ENCODE measurements at regions not wholly inside any gene's neighbourhood (a gene's known extent, or its start where the extent isn't known, plus 50 kb on each side); places are given as distances from the start of the nearest gene placed in this dataset.
"Not testable (repeated sequence)": the region's sequence is repeated elsewhere in the genome, so short reads cannot be mapped to it uniquely, and the experiment has no call there.

DNA sequence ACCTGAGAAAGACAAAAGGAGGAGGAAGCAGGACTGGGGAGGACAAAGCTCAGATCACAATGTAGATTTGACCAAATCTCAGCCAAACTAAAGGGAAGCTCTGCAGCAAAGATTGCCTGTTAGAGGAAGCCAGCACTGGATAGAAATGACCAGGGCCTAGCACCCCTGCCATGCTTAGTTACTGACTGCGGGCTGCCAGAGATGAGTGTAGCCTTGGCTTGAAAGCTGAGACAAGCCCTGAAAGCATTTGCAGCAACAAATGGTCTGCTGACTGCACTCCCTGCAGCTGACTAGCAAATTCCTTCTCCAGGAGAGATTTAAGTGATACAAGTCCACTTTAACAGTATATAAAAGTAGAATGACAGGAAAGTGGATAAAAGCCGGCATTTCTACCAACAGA lies 140.9 kb upstream of the CRIM1 start:
- intact Hi-C loops (cut with micrococcal nuclease): no loop called here
- no peak for DNase-seq
- Mint-ChIP-seq H3K9me3 (peaks cover 4% of the 10 kb centered on the region), H3K4me3 (no peak overlapping the region), H3K27ac (no peak overlapping the region), H3K36me3 (ENCODE audit: low read depth) (no peaks in the 10 kb centered on the region), H3K27me3 (ENCODE audit: low read depth) (no peaks in the 10 kb centered on the region), H3K4me1 (ENCODE audit: low read depth) (no peaks in the 10 kb centered on the region)
- CTCF ChIA-PET: no interaction called here

DNA sequence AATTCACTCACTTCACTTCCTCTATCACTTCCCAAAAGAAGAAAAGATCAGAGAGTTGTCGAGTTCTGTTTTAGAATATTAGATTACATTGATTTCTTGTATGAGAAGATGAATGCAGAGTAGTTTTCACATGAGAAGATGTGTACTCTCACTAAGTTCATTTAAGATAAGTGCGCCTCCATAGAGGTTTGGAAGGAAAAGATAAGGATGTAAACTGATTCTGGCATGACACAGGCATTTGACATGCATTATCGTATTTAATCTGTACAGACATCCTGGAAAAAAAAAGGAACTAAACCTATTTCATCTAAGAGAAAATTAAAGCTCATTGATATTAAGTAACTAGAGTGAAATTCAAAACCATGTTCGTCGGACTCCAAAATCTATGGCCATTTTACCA lies 152.2 kb upstream of the CRIM1 start:
- intact Hi-C loops (cut with micrococcal nuclease): no loop called here
- peaks cover 11% of the 10 kb centered on the region for H3K9me3 Mint-ChIP-seq
- no peak overlapping the region for H3K4me3 Mint-ChIP-seq
- no peak overlapping the region for H3K27ac Mint-ChIP-seq
- peaks cover 2% of the 10 kb centered on the region for H3K36me3 Mint-ChIP-seq (ENCODE audit: low read depth)
- H3K4me1 Mint-ChIP-seq (ENCODE audit: low read depth): no peaks in the 10 kb centered on the region
- no peak for DNase-seq
- CTCF ChIA-PET: no interaction called here
- H3K27me3 Mint-ChIP-seq (ENCODE audit: low read depth): peaks cover 1% of the 10 kb centered on the region

DNA sequence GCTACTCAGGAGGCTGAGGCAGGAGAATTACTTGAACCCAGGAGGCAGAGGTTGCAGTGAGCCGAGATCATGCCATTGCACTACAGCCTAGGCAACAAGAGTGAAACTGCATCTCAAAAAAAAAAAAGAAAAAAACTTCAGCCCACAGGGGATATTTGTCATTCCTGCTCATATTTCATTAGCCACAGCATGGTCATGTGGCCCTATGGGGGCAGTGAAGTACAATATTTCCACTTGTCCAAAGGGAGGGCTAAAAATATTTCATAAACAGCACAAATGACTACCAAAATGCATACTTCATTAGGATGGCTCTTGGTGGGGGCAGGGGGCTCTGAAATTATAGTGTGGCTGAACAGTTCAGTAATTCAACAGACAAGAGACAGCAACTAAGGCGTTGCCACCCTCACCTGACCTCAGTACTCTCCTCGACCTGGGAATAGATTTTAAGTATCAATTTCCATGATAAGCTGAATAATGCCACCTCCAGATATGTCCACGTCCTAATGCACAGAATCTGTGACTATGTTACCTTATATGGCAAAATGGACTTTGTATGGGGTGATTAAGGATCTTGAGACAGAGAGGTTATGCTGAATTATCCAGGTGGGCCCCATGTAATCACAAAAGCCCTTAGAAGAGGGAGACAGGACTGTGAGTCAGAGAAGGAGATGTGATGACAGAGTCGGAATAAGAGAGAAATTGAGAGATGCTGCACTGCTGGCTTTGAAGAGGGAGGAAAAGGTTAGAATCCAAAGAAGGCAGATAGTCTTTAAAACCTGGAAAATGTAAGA lies 158.2 kb upstream of the CRIM1 start:
- no peak for DNase-seq
- Mint-ChIP-seq H3K27ac (no peak overlapping the region), H3K36me3 (ENCODE audit: low read depth) (peaks cover 2% of the 10 kb centered on the region), H3K4me3 (no peak overlapping the region), H3K4me1 (ENCODE audit: low read depth) (no peaks in the 10 kb centered on the region), H3K9me3 (peaks cover 11% of the 10 kb centered on the region), H3K27me3 (ENCODE audit: low read depth) (peaks cover 4% of the 10 kb centered on the region)
- intact Hi-C loops (cut with micrococcal nuclease): no loop called here
- CTCF ChIA-PET: no interaction called here

DNA sequence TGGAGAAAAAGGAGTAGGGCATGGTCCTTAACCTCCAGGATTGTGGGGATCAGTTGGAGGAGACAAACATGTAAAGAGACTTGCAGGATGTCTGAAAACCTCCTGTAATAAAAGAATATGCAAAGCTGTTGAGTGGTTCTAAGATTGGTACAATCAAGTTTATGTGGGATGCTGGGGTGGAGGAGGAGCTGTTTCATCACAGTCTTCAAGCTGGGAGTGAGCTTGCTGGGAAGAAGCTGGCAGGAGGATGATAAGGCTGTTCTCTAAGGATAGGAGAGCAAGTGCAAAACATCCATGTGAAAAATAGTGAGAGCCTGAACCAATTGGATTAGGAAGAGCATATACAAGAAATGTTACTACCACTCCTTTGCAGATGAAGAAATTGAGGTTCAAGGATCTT lies 161.9 kb upstream of the CRIM1 start:
- Mint-ChIP-seq H3K9me3 (no peaks in the 10 kb centered on the region), H3K4me1 (ENCODE audit: low read depth) (no peaks in the 10 kb centered on the region), H3K27me3 (ENCODE audit: low read depth) (peaks cover 2% of the 10 kb centered on the region), H3K4me3 (no peak overlapping the region), H3K36me3 (ENCODE audit: low read depth) (no peaks in the 10 kb centered on the region), H3K27ac (no peak overlapping the region)
- DNase-seq: no peak
- CTCF ChIA-PET: no interaction called here
- intact Hi-C loops (cut with micrococcal nuclease): no loop called here

DNA sequence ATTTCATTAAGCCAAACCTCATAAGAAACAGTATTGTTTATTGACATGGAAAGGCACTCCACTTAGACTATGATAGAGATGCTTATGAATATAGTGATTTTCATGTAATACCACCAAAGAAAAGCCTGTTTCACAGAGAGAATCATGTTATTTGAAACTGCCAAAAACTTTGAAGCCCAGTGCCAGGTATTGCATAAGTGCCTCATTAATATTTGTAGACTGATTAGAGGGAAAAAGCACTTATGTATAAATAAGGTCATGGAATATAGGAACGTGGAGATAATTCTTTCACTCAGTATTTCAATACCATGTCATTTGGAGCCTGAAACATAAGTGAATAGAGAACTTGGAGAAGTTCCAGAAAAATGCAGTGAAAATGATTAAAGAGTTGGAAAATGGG lies 162.6 kb upstream of the CRIM1 start:
- intact Hi-C loops (cut with micrococcal nuclease): no loop called here
- H3K27ac Mint-ChIP-seq: no peak overlapping the region

DNA sequence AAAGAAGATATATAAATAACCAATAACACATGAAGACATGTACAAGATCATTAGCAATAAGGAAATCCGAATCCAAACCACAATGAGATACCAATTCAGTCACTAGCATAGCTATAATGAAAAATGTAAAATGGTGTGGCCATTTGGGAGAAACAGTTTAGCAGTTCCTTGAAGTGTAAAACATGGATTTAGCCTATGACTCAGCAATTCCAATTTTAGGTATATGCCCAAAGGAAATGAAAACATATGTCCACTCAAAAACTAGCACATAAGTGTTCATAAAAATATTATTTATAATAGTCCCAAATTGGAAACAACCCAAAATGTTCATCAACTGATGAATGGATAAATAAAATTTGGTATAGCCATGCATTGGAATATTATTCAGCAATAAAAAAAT lies 165.5 kb upstream of the CRIM1 start:
- intact Hi-C loops (cut with micrococcal nuclease): no loop called here

More for the DNA sequence above, 162.6 kb upstream of the CRIM1 start:
- no peak overlapping the region for H3K4me3 Mint-ChIP-seq
- no peak for DNase-seq
- H3K4me1 Mint-ChIP-seq (ENCODE audit: low read depth): no peaks in the 10 kb centered on the region
- peaks cover 2% of the 10 kb centered on the region for H3K27me3 Mint-ChIP-seq (ENCODE audit: low read depth)
- no peaks in the 10 kb centered on the region for H3K36me3 Mint-ChIP-seq (ENCODE audit: low read depth)
- CTCF ChIA-PET: no interaction called here
- no peaks in the 10 kb centered on the region for H3K9me3 Mint-ChIP-seq

DNA sequence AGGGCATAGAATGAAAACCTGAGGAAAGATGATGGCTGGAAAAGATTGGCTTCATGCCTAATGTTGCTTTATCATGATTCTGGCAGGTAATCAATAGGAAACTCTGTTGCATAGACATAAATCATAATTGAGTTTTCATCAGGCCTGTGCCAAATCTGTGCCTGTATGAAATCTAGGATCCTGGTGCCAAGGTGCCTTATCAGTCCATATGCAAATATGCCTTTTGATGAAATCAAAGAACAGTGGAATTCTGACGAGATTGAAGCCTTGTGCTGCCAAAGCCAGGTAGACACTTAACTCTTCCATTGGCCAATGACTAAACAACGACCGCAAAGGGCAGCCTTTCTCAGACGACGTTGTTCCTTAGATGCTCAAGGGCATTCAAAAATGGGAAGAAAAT lies 170.0 kb upstream of the CRIM1 start:
- no peaks in the 10 kb centered on the region for H3K9me3 Mint-ChIP-seq
- CTCF ChIA-PET: no interaction called here
- H3K4me1 Mint-ChIP-seq (ENCODE audit: low read depth): no peaks in the 10 kb centered on the region
- no peaks in the 10 kb centered on the region for H3K27me3 Mint-ChIP-seq (ENCODE audit: low read depth)
- intact Hi-C loops (cut with micrococcal nuclease): no loop called here
- no peak overlapping the region for H3K4me3 Mint-ChIP-seq
- no peak overlapping the region for H3K27ac Mint-ChIP-seq
- DNase-seq: no peak
- no peaks in the 10 kb centered on the region for H3K36me3 Mint-ChIP-seq (ENCODE audit: low read depth)

More for the DNA sequence above, 165.5 kb upstream of the CRIM1 start:
- DNase-seq: no peak
- no peaks in the 10 kb centered on the region for H3K36me3 Mint-ChIP-seq (ENCODE audit: low read depth)
- H3K27ac Mint-ChIP-seq: no peak overlapping the region
- CTCF ChIA-PET: no interaction called here
- no peaks in the 10 kb centered on the region for H3K4me1 Mint-ChIP-seq (ENCODE audit: low read depth)
- H3K9me3 Mint-ChIP-seq: no peaks in the 10 kb centered on the region
- no peak overlapping the region for H3K4me3 Mint-ChIP-seq
- no peaks in the 10 kb centered on the region for H3K27me3 Mint-ChIP-seq (ENCODE audit: low read depth)

DNA sequence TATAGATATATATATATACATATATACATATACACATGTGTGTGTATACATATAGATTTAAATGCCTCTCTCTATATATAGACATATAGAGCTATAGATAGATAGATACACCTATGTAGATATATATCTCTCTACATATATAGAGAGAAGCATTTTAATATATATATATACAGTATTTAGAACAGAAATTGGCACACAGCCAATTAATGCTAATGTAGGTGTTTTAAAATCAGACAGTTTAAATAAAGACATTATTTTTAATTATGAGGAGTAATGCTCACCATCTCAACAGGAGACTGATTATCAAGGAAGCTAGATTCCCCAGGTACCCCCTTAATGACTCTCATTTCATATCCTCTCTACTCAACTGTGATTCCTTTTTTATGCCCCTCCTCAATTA lies 170.7 kb upstream of the CRIM1 start:
- no peak overlapping the region for H3K27ac Mint-ChIP-seq
- no peaks in the 10 kb centered on the region for H3K36me3 Mint-ChIP-seq (ENCODE audit: low read depth)
- H3K27me3 Mint-ChIP-seq (ENCODE audit: low read depth): no peaks in the 10 kb centered on the region
- no peak for DNase-seq
- CTCF ChIA-PET: no interaction called here
- no peak overlapping the region for H3K4me3 Mint-ChIP-seq
- H3K9me3 Mint-ChIP-seq: no peaks in the 10 kb centered on the region
- intact Hi-C loops (cut with micrococcal nuclease): no loop called here
- H3K4me1 Mint-ChIP-seq (ENCODE audit: low read depth): no peaks in the 10 kb centered on the region

DNA sequence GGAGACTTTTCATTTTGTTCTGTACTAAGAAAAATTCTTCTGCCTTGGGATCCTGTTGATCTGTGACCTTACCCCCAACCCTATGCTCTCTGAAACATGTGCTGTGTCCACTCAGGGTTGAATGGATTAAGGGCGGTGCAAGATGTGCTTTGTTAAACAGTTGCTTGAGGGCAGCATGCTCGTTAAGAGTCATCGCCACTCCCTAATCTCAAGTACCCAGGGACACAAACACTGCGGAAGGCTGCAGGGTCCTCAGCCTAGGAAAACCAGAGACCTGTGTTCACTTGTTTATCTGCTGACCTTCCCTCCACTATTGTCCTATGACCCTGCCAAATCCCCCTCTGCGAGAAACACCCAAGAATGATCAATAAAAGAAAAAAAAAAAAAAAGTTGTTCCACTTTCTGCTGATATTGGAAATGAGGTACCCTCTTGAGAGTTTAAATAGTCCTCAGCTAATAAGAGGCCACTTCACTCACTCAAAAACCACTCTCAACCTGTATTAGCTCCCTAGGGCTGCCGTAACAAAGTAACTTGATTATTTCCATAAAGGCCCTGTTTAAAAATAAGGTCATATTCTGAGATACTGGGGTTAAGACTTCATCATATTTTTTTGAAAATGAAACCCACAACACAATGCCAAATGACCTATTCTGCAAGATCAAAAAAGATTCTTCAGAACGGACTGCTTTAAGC lies 174.6 kb upstream of the CRIM1 start:
- CTCF ChIA-PET: interaction anchor here (0.6 kb wide), 1 partner anchor 10 kb away, joined by 3 read pairs; no protein-coding TSS in a partner anchor
- H3K9me3 Mint-ChIP-seq: not testable (repeated sequence)

DNA sequence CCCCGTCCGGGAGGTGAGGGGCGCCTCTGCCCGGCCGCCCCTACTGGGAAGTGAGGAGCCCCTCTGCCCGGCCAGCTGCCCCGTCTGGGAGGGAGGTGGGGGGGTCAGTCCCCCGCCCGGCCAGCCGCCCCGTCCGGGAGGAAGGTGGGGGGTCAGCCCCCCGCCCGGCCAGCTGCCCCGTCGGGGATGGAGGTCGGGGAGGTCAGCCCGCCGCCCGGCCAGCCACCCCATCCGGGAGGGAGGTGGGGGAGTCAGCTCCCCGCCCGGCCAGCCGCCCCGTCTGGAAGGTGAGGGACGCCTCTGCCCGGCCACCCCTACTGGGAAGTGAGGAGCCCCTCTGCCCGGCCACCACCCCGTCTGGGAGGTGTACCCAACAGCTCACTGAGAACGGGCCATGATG lies 175.3 kb upstream of the CRIM1 start:
- H3K4me1 Mint-ChIP-seq (ENCODE audit: low read depth); H3K27me3 Mint-ChIP-seq (ENCODE audit: low read depth); H3K9me3 Mint-ChIP-seq; H3K36me3 Mint-ChIP-seq (ENCODE audit: low read depth); H3K27ac Mint-ChIP-seq; intact Hi-C loops (cut with micrococcal nuclease); H3K4me3 Mint-ChIP-seq; DNase-seq; CTCF ChIA-PET: not testable (repeated sequence)

More for the DNA sequence above, 174.6 kb upstream of the CRIM1 start:
- DNase-seq; H3K27ac Mint-ChIP-seq; H3K27me3 Mint-ChIP-seq (ENCODE audit: low read depth); intact Hi-C loops (cut with micrococcal nuclease); H3K4me1 Mint-ChIP-seq (ENCODE audit: low read depth); H3K4me3 Mint-ChIP-seq; H3K36me3 Mint-ChIP-seq (ENCODE audit: low read depth): not testable (repeated sequence)

DNA sequence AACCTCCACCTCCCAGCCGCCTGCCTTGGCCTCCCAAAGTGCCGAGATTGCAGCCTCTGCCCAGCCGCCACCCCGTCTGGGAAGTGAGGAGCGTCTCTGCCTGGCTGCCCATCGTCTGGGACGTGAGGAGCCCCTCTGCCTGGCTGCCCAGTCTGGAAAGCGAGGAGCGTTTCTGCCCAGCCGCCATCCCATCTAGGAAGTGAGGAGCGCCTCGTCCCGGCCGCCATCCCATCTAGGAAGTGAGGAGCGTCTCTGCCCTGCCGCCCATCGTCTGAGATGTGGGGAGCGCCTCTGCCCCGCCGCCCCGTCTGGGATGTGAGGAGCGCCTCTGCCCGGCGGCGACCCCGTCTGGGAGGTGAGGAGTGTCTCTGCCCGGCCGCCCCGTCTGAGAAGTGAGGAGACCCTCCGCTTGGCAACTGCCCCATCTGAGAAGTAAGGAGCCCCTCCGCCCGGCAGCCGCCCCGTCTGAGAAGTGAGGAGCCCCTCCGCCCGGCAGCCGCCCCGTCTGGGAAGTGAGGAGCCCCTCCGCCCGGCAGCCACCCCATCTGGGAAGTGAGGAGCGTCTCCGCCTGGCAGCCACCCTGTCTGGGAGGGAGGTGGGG lies 175.8 kb upstream of the CRIM1 start:
- H3K9me3 Mint-ChIP-seq; intact Hi-C loops (cut with micrococcal nuclease); H3K27me3 Mint-ChIP-seq (ENCODE audit: low read depth); H3K27ac Mint-ChIP-seq; H3K36me3 Mint-ChIP-seq (ENCODE audit: low read depth); H3K4me1 Mint-ChIP-seq (ENCODE audit: low read depth); H3K4me3 Mint-ChIP-seq; DNase-seq: not testable (repeated sequence)
- CTCF ChIA-PET: interaction anchor here (0.6 kb wide), 1 partner anchor 326 kb away, joined by 3 read pairs; no protein-coding TSS in a partner anchor

DNA sequence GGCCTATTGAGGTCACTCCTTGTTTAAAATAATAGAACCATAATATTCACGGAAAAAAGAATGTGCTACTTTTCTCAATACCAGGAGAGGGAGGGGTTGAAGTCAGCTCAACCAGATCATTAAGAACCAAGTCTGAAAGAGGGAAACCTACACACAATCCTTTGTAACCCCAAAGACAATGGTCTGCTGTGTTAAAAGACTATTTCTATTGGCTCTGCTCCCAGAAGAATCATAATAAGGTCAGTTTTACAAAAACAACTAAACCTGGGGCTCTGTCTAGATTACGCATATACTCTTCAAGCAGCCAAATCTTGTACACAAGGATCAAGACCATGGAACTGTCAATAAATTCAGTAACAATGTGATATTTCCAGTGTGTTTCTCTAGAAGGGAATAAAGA lies 177.2 kb upstream of the CRIM1 start:
- intact Hi-C loops (cut with micrococcal nuclease): no loop called here
- Mint-ChIP-seq H3K4me1 (ENCODE audit: low read depth) (no peaks in the 10 kb centered on the region), H3K27me3 (ENCODE audit: low read depth) (no peaks in the 10 kb centered on the region), H3K36me3 (ENCODE audit: low read depth) (no peaks in the 10 kb centered on the region), H3K4me3 (no peak overlapping the region), H3K9me3 (peaks cover 3% of the 10 kb centered on the region), H3K27ac (no peak overlapping the region)
- no peak for DNase-seq
- CTCF ChIA-PET: no interaction called here

DNA sequence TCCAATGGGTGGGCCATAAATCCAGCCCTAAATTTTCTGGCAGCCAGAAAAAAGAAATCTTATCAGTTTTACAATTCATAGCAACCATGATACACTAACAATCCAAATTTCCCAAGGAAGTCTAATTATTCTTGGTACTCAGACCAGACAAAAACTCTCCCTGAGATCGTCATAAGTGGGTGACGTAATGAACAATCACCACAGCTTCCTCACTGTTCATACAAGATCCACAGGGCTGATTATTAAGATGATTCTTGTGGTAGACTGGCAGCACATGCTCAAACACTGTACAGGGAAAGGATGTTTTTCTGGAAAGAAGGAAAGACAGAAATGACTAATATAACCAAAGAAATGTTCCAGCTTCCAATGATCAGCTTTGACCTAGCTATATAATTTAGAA lies 178.3 kb upstream of the CRIM1 start:
- no peaks in the 10 kb centered on the region for H3K27me3 Mint-ChIP-seq (ENCODE audit: low read depth)
- CTCF ChIA-PET: no interaction called here

More for the DNA sequence above, 178.3 kb upstream of the CRIM1 start:
- Mint-ChIP-seq H3K36me3 (ENCODE audit: low read depth) (no peaks in the 10 kb centered on the region), H3K27ac (no peak overlapping the region), H3K4me1 (ENCODE audit: low read depth) (no peaks in the 10 kb centered on the region), H3K4me3 (no peak overlapping the region), H3K9me3 (peaks cover 3% of the 10 kb centered on the region)
- DNase-seq: no peak
- intact Hi-C loops (cut with micrococcal nuclease): no loop called here

All from activated naive CD4-positive, alpha-beta T cell treated with anti-CD3 and anti-CD28 coated beads for 36 hours (primary cell).